Left ventricle myocardium inferior (tissue), 1 donor: ENCODE measurements at regions not wholly inside any gene's neighbourhood (a gene's known extent, or its start where the extent isn't known, plus 50 kb on each side); places are given as distances from the start of the nearest gene placed in this dataset.

Experiments used
- DNase-seq: peaks from one replicate; pipeline ENCODE4 v3.0.0-alpha.2; 2020
- H3K27ac ChIP-seq: fragments of 200-600 bp; replicated peaks from 2 replicates; pipeline ENCODE4 v1.8.0; 2021
- H3K27me3 ChIP-seq: fragments of 200-600 bp; 2 replicates; pipeline ENCODE4 v1.8.0; 2021; ENCODE audit warnings: low read depth
- H3K36me3 ChIP-seq: fragments of 200-600 bp; 2 replicates; pipeline ENCODE4 v1.8.0; 2021
- H3K4me1 ChIP-seq: fragments of 200-600 bp; 2 replicates; pipeline ENCODE4 v1.8.0; 2021
- H3K4me3 ChIP-seq: fragments of 200-600 bp; 2 replicates; pipeline ENCODE4 v1.8.0; 2021; ENCODE audit warnings: mild to moderate bottlenecking, moderate library complexity
- H3K9me3 ChIP-seq: fragments of 200-600 bp; replicated peaks from 2 replicates; pipeline ENCODE4 v1.8.0; 2021
- intact Hi-C: fragments of 100-400 bp; cut with micrococcal nuclease; formaldehyde crosslinking; loops from one replicate; pipeline ENCODE4 v1.11.0; 2022
- TF ChIP-seq, protein P1 (sequence below): fragments of 200-600 bp; IDR thresholded peaks from 2 replicates; pipeline ENCODE4 v1.8.0; 2021; ENCODE audit warnings: antibody characterized with exemption, mild to moderate bottlenecking, borderline replicate concordance
- donor health status: DM: no; HTN: yes; CAD: no; lungs with severe emphysema.

GRCh38 chr16:26643519-26643918, 423.2 kb upstream of the C16orf82 start:
- TF ChIP-seq, protein P1, sequence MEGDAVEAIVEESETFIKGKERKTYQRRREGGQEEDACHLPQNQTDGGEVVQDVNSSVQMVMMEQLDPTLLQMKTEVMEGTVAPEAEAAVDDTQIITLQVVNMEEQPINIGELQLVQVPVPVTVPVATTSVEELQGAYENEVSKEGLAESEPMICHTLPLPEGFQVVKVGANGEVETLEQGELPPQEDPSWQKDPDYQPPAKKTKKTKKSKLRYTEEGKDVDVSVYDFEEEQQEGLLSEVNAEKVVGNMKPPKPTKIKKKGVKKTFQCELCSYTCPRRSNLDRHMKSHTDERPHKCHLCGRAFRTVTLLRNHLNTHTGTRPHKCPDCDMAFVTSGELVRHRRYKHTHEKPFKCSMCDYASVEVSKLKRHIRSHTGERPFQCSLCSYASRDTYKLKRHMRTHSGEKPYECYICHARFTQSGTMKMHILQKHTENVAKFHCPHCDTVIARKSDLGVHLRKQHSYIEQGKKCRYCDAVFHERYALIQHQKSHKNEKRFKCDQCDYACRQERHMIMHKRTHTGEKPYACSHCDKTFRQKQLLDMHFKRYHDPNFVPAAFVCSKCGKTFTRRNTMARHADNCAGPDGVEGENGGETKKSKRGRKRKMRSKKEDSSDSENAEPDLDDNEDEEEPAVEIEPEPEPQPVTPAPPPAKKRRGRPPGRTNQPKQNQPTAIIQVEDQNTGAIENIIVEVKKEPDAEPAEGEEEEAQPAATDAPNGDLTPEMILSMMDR: no peak
- DNase-seq: no peak
- no peaks in the 10 kb centered on the region for H3K9me3 ChIP-seq
- no peak overlapping the region for H3K27ac ChIP-seq
- H3K4me3 ChIP-seq: no peak overlapping the region
- no peaks in the 10 kb centered on the region for H3K4me1 ChIP-seq
- peaks cover 11% of the 10 kb centered on the region for H3K27me3 ChIP-seq
- no peaks in the 10 kb centered on the region for H3K36me3 ChIP-seq
- intact Hi-C loops: no loop called here

DNA sequence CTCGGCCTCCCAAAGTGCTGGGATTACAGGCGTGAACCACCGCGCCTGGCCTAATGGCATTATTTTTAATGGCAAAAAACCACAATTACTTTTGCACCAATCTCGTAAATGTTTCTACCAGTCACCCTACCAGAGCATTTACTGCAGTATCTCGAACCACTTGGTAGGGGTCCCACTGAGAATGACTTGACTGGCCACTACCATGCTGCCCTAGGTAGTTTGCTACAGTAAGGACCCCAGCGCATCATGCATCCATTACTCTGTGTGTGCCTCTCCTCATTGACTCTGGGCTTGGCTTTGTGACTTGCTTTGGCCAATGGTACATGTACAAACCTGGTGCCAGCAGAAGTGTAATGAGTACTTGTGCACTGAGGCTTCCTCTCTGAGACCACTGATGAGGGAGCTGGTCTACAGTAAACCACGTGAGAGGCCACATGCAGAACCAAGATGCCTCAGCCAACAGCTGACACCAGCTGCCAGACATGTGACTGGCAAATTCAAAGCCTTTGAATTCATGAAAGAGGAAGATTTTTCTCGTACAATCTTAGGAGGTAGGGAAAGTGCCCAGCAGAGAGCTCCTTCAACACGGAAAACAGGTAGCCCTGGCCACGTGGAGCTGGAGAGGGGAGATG, 421.7 kb upstream of the C16orf82 start:
- H3K27me3 ChIP-seq: peaks cover 15% of the 10 kb centered on the region
- H3K4me1 ChIP-seq: no peaks in the 10 kb centered on the region
- no peaks in the 10 kb centered on the region for H3K9me3 ChIP-seq
- H3K27ac ChIP-seq: no peak overlapping the region
- H3K4me3 ChIP-seq: no peak overlapping the region
- H3K36me3 ChIP-seq: no peaks in the 10 kb centered on the region
- DNase-seq: no peak
- intact Hi-C loops: no loop called here
- TF ChIP-seq, protein P1: no peak

GRCh38 chr16:26645614-26646013, 421.1 kb upstream of the C16orf82 start:
- intact Hi-C loops: no loop called here
- Histone ChIP-seq H3K9me3 (no peaks in the 10 kb centered on the region), H3K4me1 (no peaks in the 10 kb centered on the region), H3K4me3 (no peak overlapping the region), H3K27me3 (peaks cover 15% of the 10 kb centered on the region), H3K36me3 (no peaks in the 10 kb centered on the region), H3K27ac (no peak overlapping the region)
- no peak for DNase-seq
- TF ChIP-seq, protein P1: peak; percentile 29

DNA sequence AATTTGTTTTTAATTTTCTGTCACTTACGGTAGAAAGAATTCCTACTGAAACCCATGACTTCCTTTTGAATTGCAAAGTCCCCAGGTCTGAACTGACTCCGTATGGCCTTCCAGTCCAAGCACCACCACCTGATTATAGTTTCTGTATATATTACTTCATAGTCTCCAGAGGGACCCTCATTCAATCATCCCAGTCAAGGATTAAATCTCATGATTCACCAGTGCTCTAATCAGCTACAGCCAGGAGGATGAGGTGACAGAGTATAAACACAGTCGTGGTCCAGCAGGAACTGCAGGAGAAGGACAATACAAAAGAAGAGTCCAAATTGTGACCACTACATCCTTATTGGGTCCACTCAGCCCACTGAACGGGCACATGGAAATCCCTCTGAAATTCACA, 418.9 kb upstream of the C16orf82 start:
- Histone ChIP-seq H3K27ac (no peak overlapping the region), H3K27me3 (peaks cover 15% of the 10 kb centered on the region), H3K36me3 (no peaks in the 10 kb centered on the region), H3K4me1 (no peaks in the 10 kb centered on the region), H3K4me3 (no peak overlapping the region), H3K9me3 (no peaks in the 10 kb centered on the region)
- intact Hi-C loops: no loop called here
- no peak for DNase-seq
- TF ChIP-seq, protein P1: no peak

DNA sequence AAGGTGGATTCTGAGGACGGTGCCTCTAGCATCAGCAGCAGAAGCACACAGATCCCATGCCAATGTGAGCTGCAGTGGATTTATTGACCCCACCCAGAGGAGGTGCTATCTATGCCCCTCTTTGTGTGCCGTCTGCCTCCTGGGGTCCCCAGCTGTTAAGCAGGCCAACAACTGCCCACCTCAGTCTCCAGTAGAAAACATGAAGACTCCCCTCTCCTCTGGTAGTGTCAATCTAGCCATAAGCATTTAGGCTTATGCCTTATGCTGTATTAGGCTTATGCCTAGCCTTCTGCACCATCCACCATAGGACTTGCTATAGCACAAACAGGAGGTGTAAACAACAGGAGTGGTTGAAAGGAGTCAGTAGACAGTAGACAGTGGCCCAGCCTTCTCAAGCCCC, 417.9 kb upstream of the C16orf82 start:
- no peak for DNase-seq
- H3K27me3 ChIP-seq: peaks cover 15% of the 10 kb centered on the region
- H3K36me3 ChIP-seq: no peaks in the 10 kb centered on the region
- TF ChIP-seq, protein P1: no peak
- no peaks in the 10 kb centered on the region for H3K4me1 ChIP-seq
- no peak overlapping the region for H3K4me3 ChIP-seq
- no peak overlapping the region for H3K27ac ChIP-seq
- intact Hi-C loops: no loop called here
- no peaks in the 10 kb centered on the region for H3K9me3 ChIP-seq
